DOHH2 (cell line): ENCODE measurements at regions not wholly inside any gene's neighbourhood (a gene's known extent, or its start where the extent isn't known, plus 50 kb on each side); places are given as distances from the start of the nearest gene placed in this dataset.

Experiments used
- EZH2phosphoT487 ChIP-seq: fragments of 200-600 bp; sonication (generic); IDR thresholded peaks from 2 replicates; pipeline ENCODE4 v1.6.1; 2017; ENCODE audit warnings: borderline replicate concordance, mild to moderate bottlenecking, antibody characterized with exemption, low read length, moderate library complexity, mixed read lengths
- TF ChIP-seq, protein P1 (sequence below): fragments of 200-600 bp; sonication (generic); IDR thresholded peaks from one replicate; pipeline ENCODE4 v1.5.1; 2014; ENCODE audit warnings: antibody characterized with exemption, mild to moderate bottlenecking, low read depth, low read length; ENCODE audit not compliant: poor library complexity, severe bottlenecking

DNA sequence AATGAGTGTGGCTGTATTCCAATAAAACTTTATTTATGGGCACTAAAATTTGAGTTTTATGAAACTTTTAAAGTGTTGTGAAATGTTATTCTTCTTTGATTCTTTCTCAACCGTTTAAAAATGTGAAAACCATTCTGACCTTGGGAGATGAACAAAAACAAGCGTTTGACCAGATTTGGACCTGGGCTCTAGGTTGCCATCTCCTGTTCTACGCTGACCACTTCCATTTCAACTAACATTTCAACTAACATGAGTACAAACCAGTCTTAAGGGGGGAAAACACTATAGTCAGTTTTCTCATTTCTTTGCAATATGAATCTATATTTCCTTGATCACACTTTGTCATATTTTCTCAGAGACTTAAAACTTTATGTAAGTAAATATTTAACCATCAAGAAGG lies 118.4 kb upstream of the IRX5 start:
- TF ChIP-seq, protein P1, sequence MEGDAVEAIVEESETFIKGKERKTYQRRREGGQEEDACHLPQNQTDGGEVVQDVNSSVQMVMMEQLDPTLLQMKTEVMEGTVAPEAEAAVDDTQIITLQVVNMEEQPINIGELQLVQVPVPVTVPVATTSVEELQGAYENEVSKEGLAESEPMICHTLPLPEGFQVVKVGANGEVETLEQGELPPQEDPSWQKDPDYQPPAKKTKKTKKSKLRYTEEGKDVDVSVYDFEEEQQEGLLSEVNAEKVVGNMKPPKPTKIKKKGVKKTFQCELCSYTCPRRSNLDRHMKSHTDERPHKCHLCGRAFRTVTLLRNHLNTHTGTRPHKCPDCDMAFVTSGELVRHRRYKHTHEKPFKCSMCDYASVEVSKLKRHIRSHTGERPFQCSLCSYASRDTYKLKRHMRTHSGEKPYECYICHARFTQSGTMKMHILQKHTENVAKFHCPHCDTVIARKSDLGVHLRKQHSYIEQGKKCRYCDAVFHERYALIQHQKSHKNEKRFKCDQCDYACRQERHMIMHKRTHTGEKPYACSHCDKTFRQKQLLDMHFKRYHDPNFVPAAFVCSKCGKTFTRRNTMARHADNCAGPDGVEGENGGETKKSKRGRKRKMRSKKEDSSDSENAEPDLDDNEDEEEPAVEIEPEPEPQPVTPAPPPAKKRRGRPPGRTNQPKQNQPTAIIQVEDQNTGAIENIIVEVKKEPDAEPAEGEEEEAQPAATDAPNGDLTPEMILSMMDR: no peak
- no peak for TF ChIP-seq EZH2phosphoT487
